ENCODE measurements at regions not wholly inside any gene's neighbourhood (a gene's known extent, or its start where the extent isn't known, plus 50 kb on each side); places are given as distances from the start of the nearest gene placed in this dataset.
"Not testable (repeated sequence)": the region's sequence is repeated elsewhere in the genome, so short reads cannot be mapped to it uniquely, and the experiment has no call there.

- no peak overlapping the region for H3K4me3 ChIP-seq (ENCODE audit: control insufficient read depth, low read depth, low read length)
- no peak for TF ChIP-seq CTCF (conservative IDR thresholded peaks at IDR 0.05; ENCODE audit: control insufficient read depth, insufficient read depth, low read depth, low read length)
- no peak for DNase-seq (ENCODE audit: low read depth)
Observed at GRCh38 chr12:88820012-88820411, 239.7 kb upstream of the KITLG start.

- DNase-seq (ENCODE audit: low read depth), result no peak
- no peak for TF ChIP-seq CTCF (conservative IDR thresholded peaks at IDR 0.05; ENCODE audit: control insufficient read depth, insufficient read depth, low read depth, low read length)
- H3K4me3 ChIP-seq (ENCODE audit: control insufficient read depth, low read depth, low read length), result no peak overlapping the region
Observed at GRCh38 chr12:88816201-88816600, 235.9 kb upstream of the KITLG start.

- DNase-seq (ENCODE audit: low read depth), result no peak
- TF ChIP-seq CTCF (conservative IDR thresholded peaks at IDR 0.05; ENCODE audit: control insufficient read depth, insufficient read depth, low read depth, low read length), result no peak
- H3K4me3 ChIP-seq (ENCODE audit: control insufficient read depth, low read depth, low read length), result no peak overlapping the region
Observed at GRCh38 chr12:88814779-88815178, 234.5 kb upstream of the KITLG start.

GRCh38 chr12:88812610-88813009 is 232.3 kb upstream of the KITLG start:
- H3K4me3 ChIP-seq (ENCODE audit: control insufficient read depth, low read depth, low read length), result no peak overlapping the region
- DNase-seq (ENCODE audit: low read depth), result no peak
- TF ChIP-seq CTCF (conservative IDR thresholded peaks at IDR 0.05; ENCODE audit: control insufficient read depth, insufficient read depth, low read depth, low read length), result no peak

GRCh38 chr12:88810806-88811205 is 230.5 kb upstream of the KITLG start:
- DNase-seq (ENCODE audit: low read depth), result no peak
- no peak overlapping the region for H3K4me3 ChIP-seq (ENCODE audit: control insufficient read depth, low read depth, low read length)
- no peak for TF ChIP-seq CTCF (conservative IDR thresholded peaks at IDR 0.05; ENCODE audit: control insufficient read depth, insufficient read depth, low read depth, low read length)

- DNase-seq (ENCODE audit: low read depth); H3K4me3 ChIP-seq (ENCODE audit: control insufficient read depth, low read depth, low read length): not testable (repeated sequence)
Observed at GRCh38 chr12:88809841-88810240, 229.6 kb upstream of the KITLG start.

GRCh38 chr12:88805692-88806091 is 225.4 kb upstream of the KITLG start:
- no peak for TF ChIP-seq CTCF (conservative IDR thresholded peaks at IDR 0.05; ENCODE audit: control insufficient read depth, insufficient read depth, low read depth, low read length)
- peak; percentile 46 for DNase-seq (ENCODE audit: low read depth)
- H3K4me3 ChIP-seq (ENCODE audit: control insufficient read depth, low read depth, low read length), result no peak overlapping the region

Data from fibroblast of mammary gland (primary cell).